B cell (primary cell): ENCODE measurements at regions not wholly inside any gene's neighbourhood (a gene's known extent, or its start where the extent isn't known, plus 50 kb on each side); places are given as distances from the start of the nearest gene placed in this dataset.

Experiments
- ATAC-seq: fragments of 200-7000 bp; cut with Tn5 transposase; one replicate; pipeline ENCODE4 v1.10.0; 2021; ENCODE audit warnings: low read depth, mild to moderate bottlenecking, moderate number of reproducible peaks, moderate library complexity
- CTCF ChIA-PET: fragments of 350-600 bp; sonication (Branson Sonifier 250); formaldehyde crosslinking; loops from one replicate; lab custom pipeline; 2021; ENCODE audit warnings: antibody characterized with exemption, inconsistent platforms; lab: Charles Lee
- POLR2A ChIA-PET: fragments of 350-600 bp; sonication (Branson Sonifier 250); formaldehyde crosslinking; loops from one replicate; lab custom pipeline; 2021; ENCODE audit warnings: antibody characterized with exemption; lab: Charles Lee
- DNase-seq: peaks from one replicate; pipeline ENCODE4 v3.0.0; 2013
- H2AFZ ChIP-seq: 2 replicates; pipeline ENCODE4 v1.6.1; 2012; ENCODE audit warnings: mild to moderate bottlenecking, low read depth, low read length; ENCODE audit not compliant: insufficient read depth, poor library complexity, severe bottlenecking
- H3K27ac ChIP-seq, 2 donors: 1 replicate in 1 of 2; 2 replicates in 1 of 2; pipeline ENCODE4 v1.5.1; 2012 to 2013; ENCODE audit warnings: low read length in 2 of 2, mild to moderate bottlenecking in 2 of 2, moderate library complexity in 1 of 2
- H3K27me3 ChIP-seq, 4 experiments: fragments of 200-600 bp in 1 of 4; sonication (generic) in 1 of 4; replicated peaks in 1 of 4; 1 replicate in 2 of 4; 2 replicates in 2 of 4; pipeline versions ENCODE4 v1.6.1 to v1.7.0; 2013 to 2016; ENCODE audit warnings: low read length in 3 of 4, mild to moderate bottlenecking in 2 of 4, mixed read lengths in 1 of 4, moderate library complexity in 1 of 4; ENCODE audit not compliant: insufficient read depth in 4 of 4, control insufficient read depth in 3 of 4; ENCODE audit errors: control extremely low read depth in 1 of 4
- H3K36me3 ChIP-seq, 2 experiments: replicated peaks in 1 of 2; 1 replicate in 1 of 2; 2 replicates in 1 of 2; pipeline versions ENCODE4 v1.6.1 to v1.7.1; 2013; ENCODE audit warnings: low read length in 1 of 2; ENCODE audit not compliant: insufficient read depth in 2 of 2, control insufficient read depth in 1 of 2; ENCODE audit errors: control extremely low read depth in 1 of 2, extremely low read depth in 1 of 2
- H3K4me1 ChIP-seq, 2 donors: fragments of 200-600 bp in 1 of 2; sonication (generic) in 1 of 2; 1 replicate in 1 of 2; 2 replicates in 1 of 2; pipeline versions ENCODE4 v1.5.1 to v1.6.1; 2013 to 2017; ENCODE audit warnings: low read length in 2 of 2; ENCODE audit not compliant: control insufficient read depth in 2 of 2, insufficient read depth in 2 of 2
- H3K4me2 ChIP-seq: replicated peaks from 2 replicates; pipeline ENCODE3; 2012; ENCODE audit warnings: mild to moderate bottlenecking, low read depth, low read length; ENCODE audit not compliant: poor library complexity, severe bottlenecking
- H3K4me3 ChIP-seq, 5 experiments: fragments of 200-600 bp in 1 of 5; sonication (generic) in 1 of 5; 1 replicate in 3 of 5; 2 replicates in 2 of 5; pipeline versions ENCODE4 v1.5.1 to v1.7.0; 2011 to 2016; ENCODE audit warnings: low read length in 4 of 5, mild to moderate bottlenecking in 4 of 5, low read depth in 2 of 5, control low read depth in 1 of 5, moderate library complexity in 1 of 5; ENCODE audit not compliant: insufficient read depth in 1 of 5; ENCODE audit errors: control extremely low read depth in 1 of 5, extremely low read depth in 1 of 5
- H3K79me2 ChIP-seq: fragments of 200-600 bp; sonication (generic); one replicate; pipeline ENCODE4 v1.6.0; 2016; ENCODE audit warnings: low read length; ENCODE audit not compliant: control insufficient read depth, insufficient read depth
- H3K9ac ChIP-seq: fragments of 200-600 bp; sonication (generic); 2 replicates; pipeline ENCODE4 v1.6.1; 2017; ENCODE audit warnings: mild to moderate bottlenecking, low read length, moderate library complexity
- H3K9me3 ChIP-seq, 3 donors: one replicate each; pipeline versions ENCODE4 v1.6.1 to v1.7.1; 2013; ENCODE audit warnings: low read length in 2 of 3; ENCODE audit not compliant: control insufficient read depth in 2 of 3, insufficient read depth in 1 of 3; ENCODE audit errors: control extremely low read depth in 1 of 3
- H4K20me1 ChIP-seq: 2 replicates; pipeline ENCODE4 v1.6.0; 2012; ENCODE audit warnings: mild to moderate bottlenecking, low read length; ENCODE audit not compliant: insufficient read depth, control insufficient read depth, poor library complexity, severe bottlenecking
- H3K27ac Mint-ChIP-seq: one replicate; pipeline ENCODE4 v1.8.0; 2021; ENCODE audit warnings: mixed read lengths
- H3K27me3 Mint-ChIP-seq: one replicate; pipeline ENCODE4 v1.8.0; 2021; ENCODE audit warnings: mixed read lengths
- H3K4me1 Mint-ChIP-seq: one replicate; pipeline ENCODE4 v1.8.0; 2021; ENCODE audit warnings: mixed read lengths
- H3K4me3 Mint-ChIP-seq: one replicate; pipeline ENCODE4 v1.8.0; 2021; ENCODE audit warnings: mixed read lengths
- H3K9me3 Mint-ChIP-seq: one replicate; pipeline ENCODE4 v1.8.0; 2022; ENCODE audit warnings: mixed read lengths; ENCODE audit not compliant: insufficient read depth
- EZH2 ChIP-seq: IDR thresholded peaks from 2 replicates; pipeline ENCODE4 v1.6.1; 2012; ENCODE audit warnings: borderline replicate concordance, low read depth, mild to moderate bottlenecking, moderate library complexity, low read length; ENCODE audit not compliant: insufficient read depth, poor library complexity, severe bottlenecking
- WGBS: methylation state at CpG from one replicate; pipeline ENCODE4 v1.1.5; 2013; ENCODE audit warnings: missing lambda C conversion rate; ENCODE audit not compliant: insufficient coverage; 5-methylcytosine and 5-hydroxymethylcytosine counted together
- intact Hi-C: fragments of 100-400 bp; cut with micrococcal nuclease; formaldehyde crosslinking; loops from one replicate; pipeline ENCODE4 v1.10.0; 2022
- TF ChIP-seq, protein P1 (sequence below): fragments of 200-600 bp; IDR thresholded peaks from one replicate; pipeline ENCODE4 v1.8.0; 2022; ENCODE audit warnings: antibody characterized with exemption, mild to moderate bottlenecking

GRCh38 chr7:155190688-155191087, 107.0 kb upstream of the INSIG1 start:
- H3K27ac Mint-ChIP-seq: no peak overlapping the region
- peaks cover 0 to 4% (median 2%) of the 10 kb centered on the region in 4 experiments for H3K27me3 ChIP-seq
- no peak overlapping the region for H3K4me3 ChIP-seq
- H3K4me1 ChIP-seq: peaks cover 4 to 5% of the 10 kb centered on the region in 2 donors
- peak; percentile 68 for DNase-seq
- 31% methylated on average over 19 of the region's 28 CpGs for WGBS
- POLR2A ChIA-PET: interaction anchor here (0.7 kb wide), 1 partner anchor 55 kb away, joined by 7 read pairs; no protein-coding TSS in a partner anchor
- H4K20me1 ChIP-seq: no peaks in the 10 kb centered on the region
- peaks cover 5% of the 10 kb centered on the region for H3K9me3 Mint-ChIP-seq
- H3K27me3 Mint-ChIP-seq: peaks cover 10% of the 10 kb centered on the region
- H3K79me2 ChIP-seq: no peaks in the 10 kb centered on the region
- intact Hi-C loops: loop anchor here (1.0 to 5.0 kb wide), 4 partner anchors 107 to 277 kb away; partner anchors contain the start of gene INSIG1
- TF ChIP-seq, protein P1, sequence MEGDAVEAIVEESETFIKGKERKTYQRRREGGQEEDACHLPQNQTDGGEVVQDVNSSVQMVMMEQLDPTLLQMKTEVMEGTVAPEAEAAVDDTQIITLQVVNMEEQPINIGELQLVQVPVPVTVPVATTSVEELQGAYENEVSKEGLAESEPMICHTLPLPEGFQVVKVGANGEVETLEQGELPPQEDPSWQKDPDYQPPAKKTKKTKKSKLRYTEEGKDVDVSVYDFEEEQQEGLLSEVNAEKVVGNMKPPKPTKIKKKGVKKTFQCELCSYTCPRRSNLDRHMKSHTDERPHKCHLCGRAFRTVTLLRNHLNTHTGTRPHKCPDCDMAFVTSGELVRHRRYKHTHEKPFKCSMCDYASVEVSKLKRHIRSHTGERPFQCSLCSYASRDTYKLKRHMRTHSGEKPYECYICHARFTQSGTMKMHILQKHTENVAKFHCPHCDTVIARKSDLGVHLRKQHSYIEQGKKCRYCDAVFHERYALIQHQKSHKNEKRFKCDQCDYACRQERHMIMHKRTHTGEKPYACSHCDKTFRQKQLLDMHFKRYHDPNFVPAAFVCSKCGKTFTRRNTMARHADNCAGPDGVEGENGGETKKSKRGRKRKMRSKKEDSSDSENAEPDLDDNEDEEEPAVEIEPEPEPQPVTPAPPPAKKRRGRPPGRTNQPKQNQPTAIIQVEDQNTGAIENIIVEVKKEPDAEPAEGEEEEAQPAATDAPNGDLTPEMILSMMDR: peak; percentile 86
- no peak for TF ChIP-seq EZH2
- H3K9ac ChIP-seq: no peak overlapping the region
- H3K4me3 Mint-ChIP-seq: no peak overlapping the region
- H3K4me2 ChIP-seq: peak overlapping the region; percentile 29
- CTCF ChIA-PET: interaction anchor here (0.6 to 4.0 kb wide), 12 partner anchors 9 to 282 kb away, joined by 3 to 50 read pairs (median 4); no protein-coding TSS in a partner anchor
- no peaks in the 10 kb centered on the region for H3K36me3 ChIP-seq
- H3K4me1 Mint-ChIP-seq: peaks cover 2% of the 10 kb centered on the region
- ATAC-seq: peak; percentile 85
- H3K9me3 ChIP-seq: peaks cover 3 to 27% (median 11%) of the 10 kb centered on the region in 3 donors
- peak overlapping the region; percentile 37 for H2AFZ ChIP-seq
- H3K27ac ChIP-seq: no peak overlapping the region

DNA sequence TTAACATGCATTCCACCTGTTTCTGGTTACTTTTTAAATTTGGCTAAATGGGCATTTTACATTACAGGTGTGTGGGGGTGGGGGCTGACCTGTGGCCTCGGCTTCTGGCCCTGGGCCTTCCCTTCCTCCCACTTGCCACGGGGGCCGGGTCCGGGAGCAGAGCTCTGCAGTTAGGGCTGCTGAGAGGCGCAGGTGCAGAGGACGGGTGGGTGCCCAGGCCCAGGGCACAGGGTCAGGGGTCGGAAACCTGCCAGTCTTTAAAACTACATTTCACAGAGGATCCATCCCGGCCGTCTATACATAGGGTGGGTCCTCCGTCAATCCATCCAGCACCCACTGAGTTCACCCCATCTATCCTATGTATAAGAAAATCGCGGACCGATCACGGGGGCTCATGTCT, 106.5 kb upstream of the INSIG1 start:
- Histone ChIP-seq H3K9me3 (peaks cover 1 to 24% (median 10%) of the 10 kb centered on the region in 3 donors), H3K27ac (no peak overlapping the region), H3K9ac (no peak overlapping the region), H4K20me1 (no peaks in the 10 kb centered on the region), H3K27me3 (peaks cover 0 to 4% (median 2%) of the 10 kb centered on the region in 4 experiments), H3K4me2 (no peak overlapping the region), H2AFZ (no peak overlapping the region), H3K4me1 (peaks cover 4 to 5% of the 10 kb centered on the region in 2 donors), H3K79me2 (no peaks in the 10 kb centered on the region), H3K36me3 (no peaks in the 10 kb centered on the region), H3K4me3 (no peak overlapping the region)
- peaks cover 10% of the 10 kb centered on the region for H3K27me3 Mint-ChIP-seq
- TF ChIP-seq, protein P1: no peak
- TF ChIP-seq EZH2: no peak
- peaks cover 2% of the 10 kb centered on the region for H3K4me1 Mint-ChIP-seq
- no peak for DNase-seq
- ATAC-seq: no peak
- POLR2A ChIA-PET: interaction anchor here (0.7 kb wide), 1 partner anchor 54 kb away, joined by 7 read pairs; no protein-coding TSS in a partner anchor
- H3K9me3 Mint-ChIP-seq: peaks cover 7% of the 10 kb centered on the region
- no peak overlapping the region for H3K4me3 Mint-ChIP-seq
- whole genome bisulfite sequencing: 81% methylated on average over 14 of the region's 14 CpGs
- CTCF ChIA-PET: interaction anchor here (0.6 to 4.0 kb wide), 10 partner anchors 11 to 282 kb away, joined by 3 to 50 read pairs (median 4); no protein-coding TSS in a partner anchor
- intact Hi-C loops: loop anchor here (2.0 to 5.0 kb wide), 2 partner anchors 106 to 264 kb away; partner anchors contain the start of gene INSIG1
- no peak overlapping the region for H3K27ac Mint-ChIP-seq
